OCI-LY3 (cell line): ENCODE measurements at regions not wholly inside any gene's neighbourhood (a gene's known extent, or its start where the extent isn't known, plus 50 kb on each side); places are given as distances from the start of the nearest gene placed in this dataset.

Experiments used
- H2AFZ ChIP-seq: fragments of 200-600, 300-600 bp; shearing (Covaris generic); 2 replicates; pipeline ENCODE4 v1.6.0; 2014; ENCODE audit warnings: antibody characterized with exemption, low read depth, low read length
- H3K27ac ChIP-seq: fragments of 200-600, 300-600 bp; sonication (generic); 2 replicates; pipeline ENCODE4 v1.5.1; 2014; ENCODE audit warnings: mild to moderate bottlenecking, low read length, moderate library complexity, mixed read lengths
- H3K27me3 ChIP-seq: fragments of 200-600, 300-600 bp; sonication (generic); 2 replicates; pipeline ENCODE4 v1.6.1; 2014; ENCODE audit warnings: low read depth, low read length, mixed read lengths
- H3K36me3 ChIP-seq: fragments of 200-600, 300-600 bp; sonication (generic); replicated peaks from 2 replicates; pipeline ENCODE3; 2014; ENCODE audit warnings: low read depth, low read length, mixed read lengths
- H3K4me1 ChIP-seq: fragments of 300-600, 200-600 bp; sonication (generic); 2 replicates; pipeline ENCODE4 v1.6.1; 2014; ENCODE audit warnings: low read length, mixed read lengths
- H3K4me2 ChIP-seq: fragments of 200-600, 300-600 bp; sonication (generic); 2 replicates; pipeline ENCODE4 v1.6.1; 2014; ENCODE audit warnings: low read length, mixed read lengths
- H3K4me3 ChIP-seq: fragments of 300-600, 200-600 bp; sonication (generic); 2 replicates; pipeline ENCODE4 v1.5.1; 2014; ENCODE audit warnings: antibody characterized with exemption, mild to moderate bottlenecking, low read length, moderate library complexity
- H3K79me2 ChIP-seq: fragments of 300-600, 200-600 bp; shearing (Covaris generic); 2 replicates; pipeline ENCODE4 v1.6.1; 2014; ENCODE audit warnings: mild to moderate bottlenecking, low read length, mixed read lengths
- H3K9ac ChIP-seq: fragments of 300-600, 200-600 bp; shearing (Covaris generic); 2 replicates; pipeline ENCODE4 v1.6.0; 2014; ENCODE audit warnings: mild to moderate bottlenecking, low read length, moderate library complexity
- H3K9me3 ChIP-seq: fragments of 200-600, 300-600 bp; shearing (Covaris generic); 2 replicates; pipeline ENCODE4 v1.6.1; 2014; ENCODE audit warnings: low read length, mixed read lengths; ENCODE audit not compliant: insufficient read depth
- H4K20me1 ChIP-seq: fragments of 200-600, 300-600 bp; sonication (generic); 2 replicates; pipeline ENCODE4 v1.6.1; 2016; ENCODE audit warnings: low read length, mixed read lengths; ENCODE audit not compliant: insufficient read depth
- CTCF ChIP-seq: fragments of 200-600, 300-600 bp; sonication (generic); IDR thresholded peaks from 2 replicates; pipeline ENCODE4 v1.5.1; 2014; ENCODE audit warnings: antibody characterized with exemption, low read length, low read depth
- EZH2phosphoT487 ChIP-seq: fragments of 200-600 bp; shearing (Covaris generic); IDR thresholded peaks from 2 replicates; pipeline ENCODE4 v1.6.1; 2018; ENCODE audit warnings: antibody characterized with exemption, mixed run types, low read depth

- Histone ChIP-seq H3K4me2 (no peak overlapping the region), H3K4me3 (no peak overlapping the region), H4K20me1 (no peaks in the 10 kb centered on the region), H3K4me1 (no peaks in the 10 kb centered on the region), H3K36me3 (no peaks in the 10 kb centered on the region), H3K27ac (no peak overlapping the region), H2AFZ (no peak overlapping the region), H3K9me3 (no peaks in the 10 kb centered on the region), H3K9ac (no peak overlapping the region), H3K27me3 (0 out of 2 replicates have a peak, but pooled peaks cover 12% of the 10 kb centered on the region), H3K79me2 (no peaks in the 10 kb centered on the region)
- no peak for TF ChIP-seq EZH2phosphoT487
- no peak for TF ChIP-seq CTCF
Observed at GRCh38 chr15:47650564-47650963, 66.7 kb upstream of the SEMA6D start.

GRCh38 chr15:47652328-47652727 is 65.0 kb upstream of the SEMA6D start:
- no peaks in the 10 kb centered on the region for H3K79me2 ChIP-seq
- H3K27ac ChIP-seq: no peak overlapping the region
- H3K4me1 ChIP-seq: no peaks in the 10 kb centered on the region
- TF ChIP-seq CTCF (no peak), EZH2phosphoT487 (no peak)
- H4K20me1 ChIP-seq: no peaks in the 10 kb centered on the region
- peaks cover 16% of the 10 kb centered on the region; the same call in 1 of the 2 replicates for H3K27me3 ChIP-seq
- H3K36me3 ChIP-seq: no peaks in the 10 kb centered on the region
- H2AFZ ChIP-seq: no peak overlapping the region
- H3K9ac ChIP-seq: no peak overlapping the region
- H3K4me3 ChIP-seq: no peak overlapping the region
- H3K9me3 ChIP-seq: no peaks in the 10 kb centered on the region
- no peak overlapping the region for H3K4me2 ChIP-seq

- TF ChIP-seq EZH2phosphoT487 (no peak), CTCF (no peak)
- Histone ChIP-seq H3K27me3 (peaks cover 16% of the 10 kb centered on the region; the same call in 1 of the 2 replicates), H4K20me1 (no peaks in the 10 kb centered on the region), H3K9me3 (no peaks in the 10 kb centered on the region), H3K36me3 (no peaks in the 10 kb centered on the region), H3K4me3 (no peak overlapping the region), H3K27ac (no peak overlapping the region), H3K4me1 (no peaks in the 10 kb centered on the region), H3K9ac (no peak overlapping the region), H3K4me2 (no peak overlapping the region), H2AFZ (no peak overlapping the region), H3K79me2 (no peaks in the 10 kb centered on the region)
Observed at GRCh38 chr15:47652844-47653243, 64.5 kb upstream of the SEMA6D start.

- H3K79me2 ChIP-seq: no peaks in the 10 kb centered on the region
- H3K9me3 ChIP-seq: no peaks in the 10 kb centered on the region
- no peak overlapping the region for H3K9ac ChIP-seq
- H4K20me1 ChIP-seq: no peaks in the 10 kb centered on the region
- TF ChIP-seq CTCF (no peak), EZH2phosphoT487 (no peak)
- no peak overlapping the region for H3K4me2 ChIP-seq
- no peak overlapping the region for H3K27ac ChIP-seq
- no peak overlapping the region for H2AFZ ChIP-seq
- H3K36me3 ChIP-seq: no peaks in the 10 kb centered on the region
- H3K4me1 ChIP-seq: no peaks in the 10 kb centered on the region
- H3K27me3 ChIP-seq: 0 out of 2 replicates have a peak, but pooled peaks cover 6% of the 10 kb centered on the region
- no peak overlapping the region for H3K4me3 ChIP-seq
Observed at GRCh38 chr15:47661661-47662180, 55.6 kb upstream of the SEMA6D start.
